ENCODE measurements at regions not wholly inside any gene's neighbourhood (a gene's known extent, or its start where the extent isn't known, plus 50 kb on each side); places are given as distances from the start of the nearest gene placed in this dataset.

GRCh38 chrX:14476205-14476604 is 53.1 kb upstream of the GLRA2 start:
- DNase-seq (ENCODE audit: low read depth in 2 of 2) = no peak

- DNase-seq (ENCODE audit: low read depth in 2 of 2) = no peak
These were observed 79.6 kb upstream of the GLRA2 start for GRCh38 chrX:14449773-14450172.

GRCh38 chrX:14448406-14448805 is 80.9 kb upstream of the GLRA2 start:
- no peak for DNase-seq (ENCODE audit: low read depth in 2 of 2)

GRCh38 chrX:14440106-14440505 is 89.2 kb upstream of the GLRA2 start:
- no peak for DNase-seq (ENCODE audit: low read depth in 2 of 2)

GRCh38 chrX:14427614-14428013 is 101.7 kb upstream of the GLRA2 start:
- no peak for DNase-seq (ENCODE audit: low read depth in 2 of 2)

GRCh38 chrX:14420841-14421240 is 108.5 kb upstream of the GLRA2 start:
- DNase-seq (ENCODE audit: low read depth in 2 of 2) = no peak

- DNase-seq (ENCODE audit: low read depth in 2 of 2) = no peak
These were observed 116.7 kb upstream of the GLRA2 start for GRCh38 chrX:14412686-14413085.

- DNase-seq (ENCODE audit: low read depth in 2 of 2) = no peak
These were observed 118.0 kb upstream of the GLRA2 start for GRCh38 chrX:14411326-14411725.

- no peak for DNase-seq (ENCODE audit: low read depth in 2 of 2)
These were observed 120.0 kb upstream of the GLRA2 start for GRCh38 chrX:14409341-14409740.

GRCh38 chrX:14406225-14406624 is 123.1 kb upstream of the GLRA2 start:
- no peak for DNase-seq (ENCODE audit: low read depth in 2 of 2)

- no peak for DNase-seq (ENCODE audit: low read depth in 2 of 2)
These were observed 130.6 kb upstream of the GLRA2 start for GRCh38 chrX:14398725-14399124.

- no peak for DNase-seq (ENCODE audit: low read depth in 2 of 2)
These were observed 139.7 kb upstream of the GLRA2 start for GRCh38 chrX:14389682-14390081.

- no peak for DNase-seq (ENCODE audit: low read depth in 2 of 2)
These were observed 142.4 kb upstream of the GLRA2 start for GRCh38 chrX:14386981-14387380.

- no peak for DNase-seq (ENCODE audit: low read depth in 2 of 2)
These were observed 149.3 kb upstream of the GLRA2 start for GRCh38 chrX:14380044-14380443.

- DNase-seq (ENCODE audit: low read depth in 2 of 2) = no peak
These were observed 151.9 kb upstream of the GLRA2 start for GRCh38 chrX:14377427-14377826.

- no peak for DNase-seq (ENCODE audit: low read depth in 2 of 2)
These were observed 165.6 kb upstream of the GLRA2 start for GRCh38 chrX:14363728-14364127.

GRCh38 chrX:14362721-14363120 is 166.6 kb upstream of the GLRA2 start:
- DNase-seq (ENCODE audit: low read depth in 2 of 2) = no peak

- DNase-seq (ENCODE audit: low read depth in 2 of 2) = no peak
These were observed 167.9 kb upstream of the GLRA2 start for GRCh38 chrX:14361435-14361834.

GRCh38 chrX:14359727-14360126 is 169.6 kb upstream of the GLRA2 start:
- no peak for DNase-seq (ENCODE audit: low read depth in 2 of 2)

GRCh38 chrX:14359316-14359715 is 170.0 kb upstream of the GLRA2 start:
- DNase-seq (ENCODE audit: low read depth in 2 of 2) = no peak

GRCh38 chrX:14357314-14357713 is 172.0 kb upstream of the GLRA2 start:
- DNase-seq (ENCODE audit: low read depth in 2 of 2) = no peak

- DNase-seq (ENCODE audit: low read depth in 2 of 2) = no peak
These were observed 172.9 kb upstream of the GLRA2 start for GRCh38 chrX:14356401-14356800.

GRCh38 chrX:14355556-14355955 is 173.8 kb upstream of the GLRA2 start:
- no peak for DNase-seq (ENCODE audit: low read depth in 2 of 2)

GRCh38 chrX:14354521-14354920 is 174.8 kb upstream of the GLRA2 start:
- DNase-seq (ENCODE audit: low read depth in 2 of 2) = no peak

- no peak for DNase-seq (ENCODE audit: low read depth in 2 of 2)
These were observed 176.8 kb upstream of the GLRA2 start for GRCh38 chrX:14352511-14352910.

All from stimulated activated CD4-positive, alpha-beta T cell treated with anti-CD3 and anti-CD28 coated beads, Interleukin-12 subunit alpha, Interleukin-12 subunit beta, amount 100 ng/mL, for 24 hours (primary cell).